Lower leg skin (tissue), 4 donors: ENCODE measurements at regions not wholly inside any gene's neighbourhood (a gene's known extent, or its start where the extent isn't known, plus 50 kb on each side); places are given as distances from the start of the nearest gene placed in this dataset.

Experiments used
- DNase-seq, 2 donors: peaks; one replicate each; pipeline ENCODE4 v3.0.0-alpha.2; 2019; ENCODE audit warnings: low spot score in 2 of 2
- H3K4me3 ChIP-seq: fragments of 200-600 bp; sonication (generic); 2 replicates; pipeline ENCODE4 v1.5.1; 2017; ENCODE audit warnings: mild to moderate bottlenecking, low read depth; ENCODE audit not compliant: poor library complexity, severe bottlenecking
- CTCF ChIP-seq, 3 donors: fragments of 450-650 bp; IDR thresholded peaks; one replicate each; pipeline ENCODE4 v1.5.1; 2016; ENCODE audit warnings: antibody characterized with exemption in 3 of 3, mild to moderate bottlenecking in 3 of 3, moderate library complexity in 2 of 3
- POLR2A ChIP-seq, 2 donors: fragments of 450-650 bp; IDR thresholded peaks; one replicate each; pipeline ENCODE4 v1.6.1; 2016 to 2017; ENCODE audit warnings: antibody characterized with exemption in 2 of 2, mild to moderate bottlenecking in 1 of 2, moderate library complexity in 1 of 2
- WGBS, 2 donors: methylation state at CpG; one replicate each; pipeline ENCODE4 v1.1.5; 2018; 5-methylcytosine and 5-hydroxymethylcytosine counted together
- intact Hi-C: fragments of 100-400 bp; cut with DNase I; formaldehyde crosslinking; loops from one replicate; pipeline ENCODE4 v1.15.0; 2023; ENCODE audit warnings: low total_unique reads

GRCh38 chrX:44085209-44085608, 112.0 kb upstream of the NDP start:
- DNase-seq, result no peak
- intact Hi-C loops, result no loop called here
- no peak overlapping the region for H3K4me3 ChIP-seq
- TF ChIP-seq CTCF (IDR thresholded peaks at IDR 0.05), result no peak
- no peak for TF ChIP-seq POLR2A (IDR thresholded peaks at IDR 0.05)
- WGBS, 2 donors, result 68 to 82% methylated on average over 1 of the region's 1 CpG

- intact Hi-C loops, result no loop called here
- no peak for DNase-seq
- 88 to 89% methylated on average over 5 of the region's 5 CpGs for WGBS, 2 donors
- TF ChIP-seq POLR2A (IDR thresholded peaks at IDR 0.05), result no peak
- TF ChIP-seq CTCF (IDR thresholded peaks at IDR 0.05), result no peak
- H3K4me3 ChIP-seq, result no peak overlapping the region
Measured at GRCh38 chrX:44082829-44083228, 109.6 kb upstream of the NDP start.

- intact Hi-C loops, result no loop called here
Measured at GRCh38 chrX:44080083-44080482, 106.9 kb upstream of the NDP start.

GRCh38 chrX:44072631-44073030, 99.4 kb upstream of the NDP start:
- TF ChIP-seq POLR2A (IDR thresholded peaks at IDR 0.05) (no peak), CTCF (IDR thresholded peaks at IDR 0.05) (no peak)
- no peak overlapping the region for H3K4me3 ChIP-seq
- WGBS, 2 donors, result 68 to 70% methylated on average over 1 of the region's 1 CpG
- intact Hi-C loops, result no loop called here
- no peak for DNase-seq

More at GRCh38 chrX:44080083-44080482, 106.9 kb upstream of the NDP start:
- DNase-seq, result no peak
- WGBS, 2 donors, result 94% methylated on average over 7 of the region's 7 CpGs
- no peak for TF ChIP-seq CTCF (IDR thresholded peaks at IDR 0.05)
- H3K4me3 ChIP-seq, result no peak overlapping the region

GRCh38 chrX:44071847-44072551, 98.8 kb upstream of the NDP start:
- TF ChIP-seq CTCF (IDR thresholded peaks at IDR 0.05), result no peak
- no peak for TF ChIP-seq POLR2A (IDR thresholded peaks at IDR 0.05)
- no peak overlapping the region for H3K4me3 ChIP-seq
- intact Hi-C loops, result no loop called here
- WGBS, 2 donors, result 22 to 38% methylated on average over 2 of the region's 2 CpGs
- DNase-seq, result no peak

GRCh38 chrX:44071070-44071645, 98.0 kb upstream of the NDP start:
- intact Hi-C loops, result no loop called here

More at GRCh38 chrX:44071070-44071645, 98.0 kb upstream of the NDP start:
- no peak for DNase-seq
- H3K4me3 ChIP-seq, result no peak overlapping the region
- no peak for TF ChIP-seq CTCF (IDR thresholded peaks at IDR 0.05)
- no peak for TF ChIP-seq POLR2A (IDR thresholded peaks at IDR 0.05)
- 41 to 68% methylated on average over 3 of the region's 3 CpGs for WGBS, 2 donors
